ENCODE measurements at regions not wholly inside any gene's neighbourhood (a gene's known extent, or its start where the extent isn't known, plus 50 kb on each side); places are given as distances from the start of the nearest gene placed in this dataset.

GRCh38 chr9:108650826-108651225 is 205.0 kb downstream of the ACTL7B start:
- TF ChIP-seq FOXK2 (IDR thresholded peaks at IDR 0.05) (no peak), ZNF780A (CRISPR knock-in tag; IDR thresholded peaks at IDR 0.05) (no peak)

Measured in HepG2 (cell line).